Smooth muscle cell (in vitro differentiated cells): ENCODE measurements at regions not wholly inside any gene's neighbourhood (a gene's known extent, or its start where the extent isn't known, plus 50 kb on each side); places are given as distances from the start of the nearest gene placed in this dataset.

Source experiments
- DNase-seq: peaks from one replicate; lab custom pipeline; 2025; ENCODE audit not compliant: unreplicated experiment; lab: John Stamatoyannopoulos, UW
- H2AFZ ChIP-seq: fragments of 200-600 bp; sonication (generic); 2 replicates; pipeline ENCODE4 v1.6.0; 2016; ENCODE audit warnings: antibody characterized with exemption, low read depth, mild to moderate bottlenecking
- H3F3A ChIP-seq: fragments of 200-600 bp; sonication (generic); 2 replicates; pipeline ENCODE4 v1.6.0; 2017; ENCODE audit warnings: antibody characterized with exemption, low read depth
- H3K27ac ChIP-seq: fragments of 200-600 bp; sonication (generic); 2 replicates; pipeline ENCODE4 v1.5.1; 2016; ENCODE audit warnings: low read depth, mild to moderate bottlenecking
- H3K27me3 ChIP-seq: fragments of 200-600 bp; sonication (generic); 2 replicates; pipeline ENCODE4 v1.6.1; 2016; ENCODE audit warnings: low read depth, mild to moderate bottlenecking
- H3K36me3 ChIP-seq: fragments of 200-600 bp; sonication (generic); 2 replicates; pipeline ENCODE4 v1.5.1; 2016; ENCODE audit warnings: low read depth
- H3K4me1 ChIP-seq: fragments of 200-600 bp; sonication (generic); 2 replicates; pipeline ENCODE4 v1.5.1; 2016; ENCODE audit warnings: low read depth
- H3K4me2 ChIP-seq: fragments of 200-600 bp; sonication (generic); 2 replicates; pipeline ENCODE4 v1.6.0; 2016; ENCODE audit warnings: mild to moderate bottlenecking
- H3K4me3 ChIP-seq: fragments of 200-600 bp; sonication (generic); 2 replicates; pipeline ENCODE4 v1.5.1; 2016; ENCODE audit warnings: mild to moderate bottlenecking
- H3K79me2 ChIP-seq: fragments of 200-600 bp; sonication (generic); 2 replicates; pipeline ENCODE4 v1.6.0; 2016; ENCODE audit warnings: low read depth, mild to moderate bottlenecking
- H3K9ac ChIP-seq: fragments of 200-600 bp; sonication (generic); 2 replicates; pipeline ENCODE4 v1.6.0; 2016; ENCODE audit warnings: low read depth
- H3K9me3 ChIP-seq: fragments of 200-600 bp; sonication (generic); replicated peaks from 2 replicates; pipeline ENCODE4 v1.5.1; 2016; ENCODE audit warnings: low read depth
- H4K20me1 ChIP-seq: fragments of 200-600 bp; sonication (generic); 2 replicates; pipeline ENCODE4 v1.6.0; 2016; ENCODE audit warnings: low read depth
- WGBS: methylation state at CpG from one replicate; pipeline ENCODE4 v1.1.7; 2016; ENCODE audit warnings: low lambda C conversion rate; 5-methylcytosine and 5-hydroxymethylcytosine counted together
- TF ChIP-seq, protein P1 (sequence below): fragments of 200-600 bp; sonication (generic); IDR thresholded peaks from 2 replicates; pipeline ENCODE4 v1.5.1; 2017; ENCODE audit warnings: borderline replicate concordance, mild to moderate bottlenecking, antibody characterized with exemption; ENCODE audit not compliant: insufficient read depth, poor library complexity, severe bottlenecking

DNA sequence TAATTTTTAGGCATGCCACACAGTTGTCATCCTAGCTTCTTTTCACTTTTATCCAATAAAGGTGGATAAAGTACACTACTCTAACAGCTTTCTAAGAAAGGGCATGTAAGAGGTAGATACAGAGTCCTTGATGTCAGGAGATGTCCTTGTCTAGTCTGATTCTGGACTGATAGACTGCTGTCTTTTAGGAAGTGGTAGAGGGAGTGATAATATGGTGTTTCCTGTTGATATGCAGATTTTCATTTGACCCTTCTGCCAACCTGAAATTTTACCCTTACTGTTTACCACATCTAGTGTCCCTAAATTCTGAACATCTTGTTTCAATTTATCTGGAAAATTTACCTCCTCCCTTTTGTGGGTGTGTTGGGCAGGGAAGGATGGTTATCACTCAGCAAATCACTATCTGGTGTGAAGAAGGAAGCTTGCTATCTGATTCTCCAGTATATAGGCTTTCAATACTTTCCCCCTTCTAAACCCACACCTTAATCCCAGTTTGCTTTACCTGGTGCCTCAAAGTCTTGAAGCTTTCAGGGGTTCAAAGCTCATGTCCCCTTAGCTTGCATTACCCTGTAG, 354.9 kb upstream of the SNX7 start:
- TF ChIP-seq, protein P1, sequence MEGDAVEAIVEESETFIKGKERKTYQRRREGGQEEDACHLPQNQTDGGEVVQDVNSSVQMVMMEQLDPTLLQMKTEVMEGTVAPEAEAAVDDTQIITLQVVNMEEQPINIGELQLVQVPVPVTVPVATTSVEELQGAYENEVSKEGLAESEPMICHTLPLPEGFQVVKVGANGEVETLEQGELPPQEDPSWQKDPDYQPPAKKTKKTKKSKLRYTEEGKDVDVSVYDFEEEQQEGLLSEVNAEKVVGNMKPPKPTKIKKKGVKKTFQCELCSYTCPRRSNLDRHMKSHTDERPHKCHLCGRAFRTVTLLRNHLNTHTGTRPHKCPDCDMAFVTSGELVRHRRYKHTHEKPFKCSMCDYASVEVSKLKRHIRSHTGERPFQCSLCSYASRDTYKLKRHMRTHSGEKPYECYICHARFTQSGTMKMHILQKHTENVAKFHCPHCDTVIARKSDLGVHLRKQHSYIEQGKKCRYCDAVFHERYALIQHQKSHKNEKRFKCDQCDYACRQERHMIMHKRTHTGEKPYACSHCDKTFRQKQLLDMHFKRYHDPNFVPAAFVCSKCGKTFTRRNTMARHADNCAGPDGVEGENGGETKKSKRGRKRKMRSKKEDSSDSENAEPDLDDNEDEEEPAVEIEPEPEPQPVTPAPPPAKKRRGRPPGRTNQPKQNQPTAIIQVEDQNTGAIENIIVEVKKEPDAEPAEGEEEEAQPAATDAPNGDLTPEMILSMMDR = no peak
- Histone ChIP-seq H2AFZ (no peak overlapping the region), H3K9me3 (no peaks in the 10 kb centered on the region), H3K36me3 (no peaks in the 10 kb centered on the region), H3K4me1 (no peaks in the 10 kb centered on the region), H3K9ac (no peak overlapping the region), H4K20me1 (no peaks in the 10 kb centered on the region), H3K27ac (no peak overlapping the region), H3K79me2 (no peaks in the 10 kb centered on the region), H3K4me3 (no peak overlapping the region), H3F3A (no peaks in the 10 kb centered on the region), H3K27me3 (no peaks in the 10 kb centered on the region), H3K4me2 (no peak overlapping the region)
- no peak for DNase-seq

DNA sequence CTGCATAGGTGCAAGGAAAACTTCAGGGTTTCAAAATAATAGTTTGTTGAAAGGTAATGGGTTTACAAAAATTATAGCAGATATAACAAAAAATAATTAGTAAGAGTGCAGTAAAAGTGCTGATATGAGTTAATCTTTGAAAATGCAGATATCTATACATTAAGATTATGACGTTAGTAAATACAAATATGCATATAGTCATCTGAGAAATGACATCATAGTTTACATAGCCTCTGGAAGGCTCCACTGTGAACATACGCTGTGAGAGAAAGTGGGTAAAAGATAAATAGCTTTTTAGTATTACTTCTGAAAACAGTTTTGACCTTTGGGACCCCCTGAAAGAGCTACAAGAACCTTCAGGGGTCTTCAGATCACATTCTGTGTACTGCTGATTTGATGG, 356.2 kb upstream of the SNX7 start:
- Histone ChIP-seq H3K4me3 (no peak overlapping the region), H3K27me3 (no peaks in the 10 kb centered on the region), H3K36me3 (no peaks in the 10 kb centered on the region), H3K9me3 (no peaks in the 10 kb centered on the region), H3K9ac (no peak overlapping the region), H2AFZ (no peak overlapping the region), H4K20me1 (no peaks in the 10 kb centered on the region), H3K79me2 (no peaks in the 10 kb centered on the region), H3K4me2 (no peak overlapping the region), H3F3A (no peaks in the 10 kb centered on the region), H3K4me1 (no peaks in the 10 kb centered on the region), H3K27ac (no peak overlapping the region)
- WGBS = 48% methylated on average over 2 of the region's 2 CpGs
- TF ChIP-seq, protein P1 = no peak
- DNase-seq = no peak

DNA sequence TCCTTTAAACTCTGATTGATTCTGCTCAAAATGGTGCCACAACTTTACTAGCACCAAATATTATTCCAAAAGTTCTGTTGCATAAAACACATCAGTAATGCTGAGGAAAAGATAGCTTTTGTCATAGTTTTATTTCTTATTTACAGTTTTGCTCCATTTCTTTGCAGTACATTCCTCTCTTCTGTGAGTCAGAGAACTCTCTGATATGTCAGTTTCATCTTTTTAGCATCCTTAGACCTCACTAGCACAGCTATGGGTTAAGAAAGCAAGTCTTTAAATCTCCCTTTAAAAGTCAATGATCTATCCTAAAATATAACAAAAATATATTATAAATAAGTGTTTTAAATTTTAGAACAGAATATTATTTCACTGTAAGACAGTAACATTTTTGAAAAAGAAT, 356.6 kb upstream of the SNX7 start:
- no peaks in the 10 kb centered on the region for H3K4me1 ChIP-seq
- H3K79me2 ChIP-seq = no peaks in the 10 kb centered on the region
- H3K27ac ChIP-seq = no peak overlapping the region
- no peaks in the 10 kb centered on the region for H3K36me3 ChIP-seq
- DNase-seq = no peak
- TF ChIP-seq, protein P1 = no peak
- no peaks in the 10 kb centered on the region for H3K9me3 ChIP-seq
- H3K4me2 ChIP-seq = no peak overlapping the region
- no peak overlapping the region for H2AFZ ChIP-seq
- H4K20me1 ChIP-seq = no peaks in the 10 kb centered on the region
- H3K9ac ChIP-seq = no peak overlapping the region
- no peak overlapping the region for H3K4me3 ChIP-seq
- no peaks in the 10 kb centered on the region for H3F3A ChIP-seq
- no peaks in the 10 kb centered on the region for H3K27me3 ChIP-seq

DNA sequence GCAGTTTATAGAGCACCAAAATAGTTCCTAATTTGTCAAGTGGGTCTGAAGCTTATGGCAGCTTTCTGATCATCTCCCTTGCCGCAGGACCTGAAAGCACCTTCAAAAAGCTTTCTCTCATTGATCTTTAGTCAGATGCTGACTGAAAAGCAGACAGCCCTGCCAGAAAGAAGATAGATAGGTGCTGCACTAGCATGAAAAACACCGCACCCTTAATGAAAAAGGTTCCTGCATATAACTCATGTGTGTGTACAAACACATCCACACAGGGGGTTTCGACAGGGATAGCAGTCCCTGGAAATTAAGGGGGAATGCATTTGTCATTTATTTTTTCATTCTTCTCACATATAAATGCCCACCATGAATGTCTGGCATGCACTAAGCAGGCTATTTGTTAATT, 361.7 kb upstream of the SNX7 start:
- Histone ChIP-seq H3K4me3 (no peak overlapping the region), H3K27ac (no peak overlapping the region), H4K20me1 (no peaks in the 10 kb centered on the region), H3F3A (no peaks in the 10 kb centered on the region), H3K4me2 (no peak overlapping the region), H3K9ac (no peak overlapping the region), H3K36me3 (no peaks in the 10 kb centered on the region), H3K9me3 (no peaks in the 10 kb centered on the region), H3K27me3 (no peaks in the 10 kb centered on the region), H2AFZ (no peak overlapping the region), H3K4me1 (no peaks in the 10 kb centered on the region), H3K79me2 (no peaks in the 10 kb centered on the region)
- TF ChIP-seq, protein P1 = no peak
- DNase-seq = no peak
- WGBS = 89% methylated on average over 3 of the region's 3 CpGs
